Smooth muscle cell (in vitro differentiated cells): ENCODE measurements at regions not wholly inside any gene's neighbourhood (a gene's known extent, or its start where the extent isn't known, plus 50 kb on each side); places are given as distances from the start of the nearest gene placed in this dataset.

Experiments used
- DNase-seq: peaks from one replicate; lab custom pipeline; 2025; ENCODE audit not compliant: unreplicated experiment; lab: John Stamatoyannopoulos, UW
- H2AFZ ChIP-seq: fragments of 200-600 bp; sonication (generic); 2 replicates; pipeline ENCODE4 v1.6.0; 2016; ENCODE audit warnings: antibody characterized with exemption, low read depth, mild to moderate bottlenecking
- H3F3A ChIP-seq: fragments of 200-600 bp; sonication (generic); 2 replicates; pipeline ENCODE4 v1.6.0; 2017; ENCODE audit warnings: antibody characterized with exemption, low read depth
- H3K27ac ChIP-seq: fragments of 200-600 bp; sonication (generic); 2 replicates; pipeline ENCODE4 v1.5.1; 2016; ENCODE audit warnings: low read depth, mild to moderate bottlenecking
- H3K27me3 ChIP-seq: fragments of 200-600 bp; sonication (generic); 2 replicates; pipeline ENCODE4 v1.6.1; 2016; ENCODE audit warnings: low read depth, mild to moderate bottlenecking
- H3K36me3 ChIP-seq: fragments of 200-600 bp; sonication (generic); 2 replicates; pipeline ENCODE4 v1.5.1; 2016; ENCODE audit warnings: low read depth
- H3K4me1 ChIP-seq: fragments of 200-600 bp; sonication (generic); 2 replicates; pipeline ENCODE4 v1.5.1; 2016; ENCODE audit warnings: low read depth
- H3K4me2 ChIP-seq: fragments of 200-600 bp; sonication (generic); 2 replicates; pipeline ENCODE4 v1.6.0; 2016; ENCODE audit warnings: mild to moderate bottlenecking
- H3K4me3 ChIP-seq: fragments of 200-600 bp; sonication (generic); 2 replicates; pipeline ENCODE4 v1.5.1; 2016; ENCODE audit warnings: mild to moderate bottlenecking
- H3K79me2 ChIP-seq: fragments of 200-600 bp; sonication (generic); 2 replicates; pipeline ENCODE4 v1.6.0; 2016; ENCODE audit warnings: low read depth, mild to moderate bottlenecking
- H3K9ac ChIP-seq: fragments of 200-600 bp; sonication (generic); 2 replicates; pipeline ENCODE4 v1.6.0; 2016; ENCODE audit warnings: low read depth
- H3K9me3 ChIP-seq: fragments of 200-600 bp; sonication (generic); replicated peaks from 2 replicates; pipeline ENCODE4 v1.5.1; 2016; ENCODE audit warnings: low read depth
- H4K20me1 ChIP-seq: fragments of 200-600 bp; sonication (generic); 2 replicates; pipeline ENCODE4 v1.6.0; 2016; ENCODE audit warnings: low read depth
- WGBS: methylation state at CpG from one replicate; pipeline ENCODE4 v1.1.7; 2016; ENCODE audit warnings: low lambda C conversion rate; 5-methylcytosine and 5-hydroxymethylcytosine counted together
- TF ChIP-seq, protein P1 (sequence below): fragments of 200-600 bp; sonication (generic); IDR thresholded peaks from 2 replicates; pipeline ENCODE4 v1.5.1; 2017; ENCODE audit warnings: borderline replicate concordance, mild to moderate bottlenecking, antibody characterized with exemption; ENCODE audit not compliant: insufficient read depth, poor library complexity, severe bottlenecking

DNA sequence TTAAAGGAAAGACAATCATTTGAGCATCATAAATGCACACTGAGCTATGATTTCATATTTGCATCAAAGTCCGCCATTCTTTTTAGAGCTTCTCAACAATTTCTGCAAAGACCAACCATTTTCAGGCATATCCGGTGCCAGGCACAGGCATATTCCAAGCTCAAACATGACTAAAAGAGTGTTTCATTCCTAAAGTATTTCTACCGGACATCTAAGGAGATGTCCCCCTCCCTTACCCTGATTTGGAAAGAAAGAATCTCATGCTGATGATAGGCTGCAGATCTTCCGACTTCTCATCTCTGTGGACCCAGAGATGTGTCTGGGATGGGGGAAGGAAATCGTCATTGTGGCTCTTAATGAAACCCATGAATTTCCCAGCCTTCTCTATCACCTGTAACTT is 600.5 kb upstream of the MGMT start:
- no peaks in the 10 kb centered on the region for H3K36me3 ChIP-seq
- no peak for DNase-seq
- no peaks in the 10 kb centered on the region for H3K79me2 ChIP-seq
- TF ChIP-seq, protein P1, sequence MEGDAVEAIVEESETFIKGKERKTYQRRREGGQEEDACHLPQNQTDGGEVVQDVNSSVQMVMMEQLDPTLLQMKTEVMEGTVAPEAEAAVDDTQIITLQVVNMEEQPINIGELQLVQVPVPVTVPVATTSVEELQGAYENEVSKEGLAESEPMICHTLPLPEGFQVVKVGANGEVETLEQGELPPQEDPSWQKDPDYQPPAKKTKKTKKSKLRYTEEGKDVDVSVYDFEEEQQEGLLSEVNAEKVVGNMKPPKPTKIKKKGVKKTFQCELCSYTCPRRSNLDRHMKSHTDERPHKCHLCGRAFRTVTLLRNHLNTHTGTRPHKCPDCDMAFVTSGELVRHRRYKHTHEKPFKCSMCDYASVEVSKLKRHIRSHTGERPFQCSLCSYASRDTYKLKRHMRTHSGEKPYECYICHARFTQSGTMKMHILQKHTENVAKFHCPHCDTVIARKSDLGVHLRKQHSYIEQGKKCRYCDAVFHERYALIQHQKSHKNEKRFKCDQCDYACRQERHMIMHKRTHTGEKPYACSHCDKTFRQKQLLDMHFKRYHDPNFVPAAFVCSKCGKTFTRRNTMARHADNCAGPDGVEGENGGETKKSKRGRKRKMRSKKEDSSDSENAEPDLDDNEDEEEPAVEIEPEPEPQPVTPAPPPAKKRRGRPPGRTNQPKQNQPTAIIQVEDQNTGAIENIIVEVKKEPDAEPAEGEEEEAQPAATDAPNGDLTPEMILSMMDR: no peak
- H3K27me3 ChIP-seq: no peaks in the 10 kb centered on the region
- H3F3A ChIP-seq: no peaks in the 10 kb centered on the region
- no peak overlapping the region for H3K9ac ChIP-seq
- no peaks in the 10 kb centered on the region for H3K4me1 ChIP-seq
- H4K20me1 ChIP-seq: no peaks in the 10 kb centered on the region
- no peak overlapping the region for H3K4me2 ChIP-seq
- WGBS: 69% methylated on average over 5 of the region's 5 CpGs
- H3K9me3 ChIP-seq: no peaks in the 10 kb centered on the region
- no peak overlapping the region for H2AFZ ChIP-seq
- H3K4me3 ChIP-seq: no peak overlapping the region
- no peak overlapping the region for H3K27ac ChIP-seq

DNA sequence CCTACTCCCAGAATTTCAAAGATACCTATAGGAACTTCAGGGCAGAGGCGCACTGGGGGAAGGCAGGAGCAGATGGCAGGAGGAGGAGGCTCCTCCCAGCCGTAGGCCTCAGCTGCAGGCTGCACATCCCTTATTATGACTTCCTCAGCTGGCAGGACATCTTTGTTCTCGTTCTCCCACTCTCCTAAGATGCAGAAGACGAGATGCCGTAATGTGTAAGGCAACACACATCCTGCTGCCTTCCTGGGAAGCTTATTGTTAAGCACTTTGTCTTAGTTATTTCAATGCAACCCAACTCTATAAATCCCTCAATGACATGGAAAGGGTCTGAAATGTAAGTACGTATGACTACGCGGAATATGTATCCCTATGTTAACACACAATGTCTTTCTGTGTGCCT is 599.8 kb upstream of the MGMT start:
- no peaks in the 10 kb centered on the region for H3K36me3 ChIP-seq
- no peaks in the 10 kb centered on the region for H3K79me2 ChIP-seq
- H3K4me3 ChIP-seq: no peak overlapping the region
- no peaks in the 10 kb centered on the region for H4K20me1 ChIP-seq
- H3K4me2 ChIP-seq: no peak overlapping the region
- no peak overlapping the region for H3K27ac ChIP-seq
- H2AFZ ChIP-seq: no peak overlapping the region
- H3K9me3 ChIP-seq: no peaks in the 10 kb centered on the region
- WGBS: 93% methylated on average over 8 of the region's 8 CpGs
- H3K9ac ChIP-seq: no peak overlapping the region
- TF ChIP-seq, protein P1: no peak
- H3K27me3 ChIP-seq: no peaks in the 10 kb centered on the region
- no peaks in the 10 kb centered on the region for H3K4me1 ChIP-seq
- no peaks in the 10 kb centered on the region for H3F3A ChIP-seq
- DNase-seq: no peak

DNA sequence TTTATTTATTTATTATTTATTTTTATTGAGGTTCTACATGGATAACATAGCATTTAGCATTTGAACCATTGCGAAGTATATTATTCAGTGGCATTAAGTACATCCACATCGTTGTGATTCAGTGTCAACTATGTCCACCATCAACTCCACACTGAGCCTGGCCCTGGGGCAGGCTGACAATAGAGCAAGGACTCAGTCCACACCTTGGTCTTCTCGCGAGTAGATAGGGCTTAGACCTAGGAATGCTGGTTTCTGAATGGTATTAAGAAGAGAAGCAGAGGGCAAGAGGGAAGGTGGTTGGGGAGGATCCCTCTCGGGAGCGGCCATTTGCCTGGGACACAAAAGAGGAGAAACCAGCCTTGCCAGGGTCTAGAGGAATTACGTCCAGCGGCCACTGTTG is 599.2 kb upstream of the MGMT start:
- Histone ChIP-seq H3K4me1 (no peaks in the 10 kb centered on the region), H3K79me2 (no peaks in the 10 kb centered on the region), H3K27me3 (no peaks in the 10 kb centered on the region), H3K9me3 (no peaks in the 10 kb centered on the region), H3F3A (no peaks in the 10 kb centered on the region), H3K4me3 (no peak overlapping the region), H2AFZ (no peak overlapping the region), H4K20me1 (no peaks in the 10 kb centered on the region), H3K9ac (no peak overlapping the region), H3K36me3 (no peaks in the 10 kb centered on the region), H3K27ac (no peak overlapping the region), H3K4me2 (no peak overlapping the region)
- TF ChIP-seq, protein P1: no peak
- DNase-seq: no peak
- WGBS: 95% methylated on average over 8 of the region's 8 CpGs

DNA sequence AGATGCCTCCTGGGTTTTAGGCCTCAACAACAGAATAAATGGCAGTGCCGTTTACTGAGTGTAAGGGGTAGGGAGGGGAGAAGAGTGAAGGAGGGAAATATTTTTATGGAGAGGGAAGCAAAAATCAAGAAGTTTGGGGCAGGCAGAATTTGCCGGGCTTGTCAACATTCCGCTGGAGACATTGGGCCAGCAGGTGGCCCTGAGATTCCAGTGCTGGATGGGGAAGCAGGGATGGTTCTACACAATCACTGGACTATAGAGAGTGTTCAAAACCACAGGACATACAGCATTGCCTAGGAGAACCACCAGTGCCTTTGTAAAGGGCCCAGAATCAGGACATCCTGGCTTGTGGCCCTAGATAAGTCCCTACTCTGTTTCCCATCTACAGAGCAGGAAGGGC is 598.6 kb upstream of the MGMT start:
- WGBS: 100% methylated on average over 3 of the region's 3 CpGs
- no peak for DNase-seq

More for the DNA sequence above, 598.6 kb upstream of the MGMT start:
- Histone ChIP-seq H3F3A (no peaks in the 10 kb centered on the region), H3K4me2 (no peak overlapping the region), H3K36me3 (no peaks in the 10 kb centered on the region), H3K27ac (no peak overlapping the region), H3K27me3 (no peaks in the 10 kb centered on the region), H4K20me1 (no peaks in the 10 kb centered on the region), H2AFZ (no peak overlapping the region), H3K4me1 (no peaks in the 10 kb centered on the region), H3K9me3 (no peaks in the 10 kb centered on the region), H3K79me2 (no peaks in the 10 kb centered on the region), H3K9ac (no peak overlapping the region), H3K4me3 (no peak overlapping the region)
- TF ChIP-seq, protein P1: no peak
